Karpas-422 (cell line): ENCODE measurements at regions not wholly inside any gene's neighbourhood (a gene's known extent, or its start where the extent isn't known, plus 50 kb on each side); places are given as distances from the start of the nearest gene placed in this dataset.

Experiments used
- DNase-seq: peaks from one replicate; pipeline ENCODE4 v3.0.0-alpha.2; 2015
- H2AFZ ChIP-seq: fragments of 200-600 bp; sonication (generic); 2 replicates; pipeline ENCODE4 v1.6.1; 2014; ENCODE audit warnings: antibody characterized with exemption, low read length, mixed read lengths
- H3K27ac ChIP-seq: fragments of 200-600 bp; sonication (generic); 2 replicates; pipeline ENCODE4 v1.5.1; 2014; ENCODE audit warnings: mild to moderate bottlenecking, low read length, moderate library complexity
- H3K27me3 ChIP-seq: fragments of 200-600 bp; sonication (generic); 2 replicates; pipeline ENCODE4 v1.6.1; 2014; ENCODE audit warnings: low read length, mixed read lengths
- H3K36me3 ChIP-seq: fragments of 200-600 bp; sonication (generic); 2 replicates; pipeline ENCODE4 v1.6.1; 2014; ENCODE audit warnings: low read length, mixed read lengths; ENCODE audit not compliant: insufficient read depth
- H3K4me1 ChIP-seq: fragments of 200-600 bp; sonication (generic); 2 replicates; pipeline ENCODE4 v1.6.1; 2014; ENCODE audit warnings: mild to moderate bottlenecking, low read length, mixed read lengths
- H3K4me2 ChIP-seq: fragments of 200-600 bp; sonication (generic); 2 replicates; pipeline ENCODE4 v1.6.1; 2014; ENCODE audit warnings: low read length, low read depth, mild to moderate bottlenecking; ENCODE audit not compliant: poor library complexity, severe bottlenecking
- H3K4me3 ChIP-seq: fragments of 200-600 bp; sonication (generic); 2 replicates; pipeline ENCODE4 v1.5.1; 2014; ENCODE audit warnings: mild to moderate bottlenecking, antibody characterized with exemption, low read length, mixed read lengths
- H3K79me2 ChIP-seq: fragments of 200-600 bp; sonication (generic); 2 replicates; pipeline ENCODE4 v1.6.1; 2014; ENCODE audit warnings: mild to moderate bottlenecking, low read length, mixed read lengths
- H3K9ac ChIP-seq: fragments of 200-600 bp; sonication (generic); 2 replicates; pipeline ENCODE4 v1.6.0; 2014; ENCODE audit warnings: low read length
- H3K9me2 ChIP-seq: fragments of 200-600 bp; sonication (generic), shearing (Covaris generic); replicated peaks from 2 replicates; pipeline ENCODE4 v1.6.0; 2014; ENCODE audit warnings: mild to moderate bottlenecking, low read length, moderate library complexity; ENCODE audit not compliant: insufficient read depth
- H3K9me3 ChIP-seq: fragments of 300-700, 200-600 bp; sonication (generic); 2 replicates; pipeline ENCODE4 v1.6.1; 2014; ENCODE audit warnings: low read length, mixed read lengths
- H4K20me1 ChIP-seq: fragments of 200-600 bp; sonication (generic); 2 replicates; pipeline ENCODE4 v1.6.1; 2014; ENCODE audit warnings: mild to moderate bottlenecking, antibody characterized with exemption, low read length, low read depth; ENCODE audit not compliant: insufficient read depth

DNA sequence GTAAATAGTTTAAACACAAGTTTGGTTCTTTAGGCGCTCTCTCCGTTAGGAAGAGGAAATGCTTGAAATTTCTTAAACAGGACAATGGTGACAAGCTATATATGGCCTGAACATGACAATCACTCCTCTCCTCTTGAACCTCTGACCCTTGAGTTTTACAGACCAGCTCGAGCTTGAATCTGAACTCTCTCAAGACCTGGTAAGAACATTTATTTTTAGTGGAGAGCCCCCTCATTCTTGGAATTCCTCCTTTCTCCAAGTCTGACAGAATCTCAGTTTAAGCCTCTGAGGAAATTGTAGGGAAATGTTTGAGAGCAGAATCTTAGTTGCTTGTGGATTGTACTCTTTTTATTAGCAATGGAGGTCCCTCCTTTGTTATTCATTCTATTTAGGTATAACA lies 1293.6 kb upstream of the ZEB2 start:
- no peak overlapping the region for H3K9ac ChIP-seq
- H2AFZ ChIP-seq, result no peak overlapping the region
- H3K4me1 ChIP-seq, result no peaks in the 10 kb centered on the region
- no peaks in the 10 kb centered on the region for H3K9me3 ChIP-seq
- H3K36me3 ChIP-seq, result no peaks in the 10 kb centered on the region
- no peaks in the 10 kb centered on the region for H4K20me1 ChIP-seq
- no peaks in the 10 kb centered on the region for H3K9me2 ChIP-seq
- no peak overlapping the region for H3K4me2 ChIP-seq
- H3K27ac ChIP-seq, result no peak overlapping the region
- no peak overlapping the region for H3K4me3 ChIP-seq
- DNase-seq, result no peak
- no peaks in the 10 kb centered on the region for H3K79me2 ChIP-seq
- no peaks in the 10 kb centered on the region for H3K27me3 ChIP-seq

DNA sequence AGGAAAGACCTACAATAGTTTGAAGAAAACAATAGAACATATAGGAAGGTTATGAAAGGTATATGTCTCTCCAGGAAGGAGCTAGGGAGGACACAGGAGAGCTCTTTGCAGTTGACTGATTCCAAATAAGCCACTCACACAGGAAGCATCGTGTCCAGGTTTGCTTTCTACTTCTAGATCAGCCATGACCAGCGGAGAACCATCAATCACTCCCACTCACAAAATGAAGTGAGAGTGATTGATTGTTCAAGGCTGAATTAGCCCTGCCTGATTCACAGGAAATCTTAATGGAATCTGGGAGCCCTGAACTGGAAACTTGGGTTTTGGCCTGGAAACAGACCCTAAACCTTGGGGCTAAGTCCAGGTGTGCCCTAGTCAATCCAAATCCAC lies 1292.2 kb upstream of the ZEB2 start:
- no peaks in the 10 kb centered on the region for H3K36me3 ChIP-seq
- no peaks in the 10 kb centered on the region for H3K4me1 ChIP-seq
- H3K79me2 ChIP-seq, result no peaks in the 10 kb centered on the region

DNA sequence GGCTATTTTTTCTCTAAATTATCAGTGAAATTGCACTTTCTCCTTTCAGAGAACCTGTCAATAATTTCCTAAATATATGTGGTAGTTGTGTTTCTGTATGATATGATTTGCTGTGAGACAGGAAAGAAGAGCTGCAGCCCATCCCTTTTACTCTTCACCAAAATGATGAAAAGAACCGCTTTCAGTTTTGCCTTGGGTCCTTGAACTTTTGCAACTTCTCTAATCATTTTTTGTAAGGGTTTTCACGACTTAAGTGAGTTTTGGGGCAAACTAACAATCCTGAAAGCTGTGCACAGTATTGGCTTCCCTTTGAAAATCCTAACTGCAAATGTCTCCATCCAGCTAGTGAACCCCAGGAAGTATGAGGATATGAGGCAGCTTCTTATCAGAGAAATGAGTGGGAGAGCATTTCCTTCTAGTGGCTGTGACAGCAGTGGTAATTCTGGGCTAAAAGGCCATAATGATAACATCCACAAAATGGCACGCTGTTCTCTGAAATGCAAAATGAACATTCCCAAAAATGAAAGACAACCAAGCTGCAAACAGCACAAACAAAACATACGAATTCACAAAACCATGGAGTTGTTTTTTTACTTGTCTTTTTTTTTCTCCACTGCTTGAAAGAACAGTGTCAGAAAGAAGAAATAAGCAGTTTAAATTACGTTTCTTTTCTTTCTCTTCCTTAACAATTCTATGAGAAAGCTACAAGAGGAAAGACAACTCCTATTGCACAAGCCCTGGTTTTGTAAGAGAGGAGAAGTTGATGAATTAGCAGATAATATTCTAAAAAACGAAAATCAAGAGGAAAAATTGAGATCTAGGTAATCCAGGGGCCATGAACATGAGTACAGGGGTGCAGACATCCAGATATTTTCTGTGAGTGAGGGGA lies 1291.6 kb upstream of the ZEB2 start:
- no peaks in the 10 kb centered on the region for H3K4me1 ChIP-seq
- no peaks in the 10 kb centered on the region for H3K9me3 ChIP-seq
- H3K27me3 ChIP-seq, result no peaks in the 10 kb centered on the region
- H3K9me2 ChIP-seq, result no peaks in the 10 kb centered on the region
- no peaks in the 10 kb centered on the region for H4K20me1 ChIP-seq
- H3K36me3 ChIP-seq, result no peaks in the 10 kb centered on the region
- no peak overlapping the region for H3K4me3 ChIP-seq
- no peaks in the 10 kb centered on the region for H3K79me2 ChIP-seq
- no peak for DNase-seq
- H3K9ac ChIP-seq, result no peak overlapping the region
- no peak overlapping the region for H3K27ac ChIP-seq
- H2AFZ ChIP-seq, result no peak overlapping the region
- H3K4me2 ChIP-seq, result no peak overlapping the region

More for the DNA sequence above, 1292.2 kb upstream of the ZEB2 start:
- H3K9me3 ChIP-seq, result no peaks in the 10 kb centered on the region
- H3K27ac ChIP-seq, result no peak overlapping the region
- no peak overlapping the region for H3K4me3 ChIP-seq
- H3K9ac ChIP-seq, result no peak overlapping the region
- no peak overlapping the region for H2AFZ ChIP-seq
- H3K27me3 ChIP-seq, result no peaks in the 10 kb centered on the region
- DNase-seq, result no peak
- H4K20me1 ChIP-seq, result no peaks in the 10 kb centered on the region
- H3K9me2 ChIP-seq, result no peaks in the 10 kb centered on the region
- no peak overlapping the region for H3K4me2 ChIP-seq

DNA sequence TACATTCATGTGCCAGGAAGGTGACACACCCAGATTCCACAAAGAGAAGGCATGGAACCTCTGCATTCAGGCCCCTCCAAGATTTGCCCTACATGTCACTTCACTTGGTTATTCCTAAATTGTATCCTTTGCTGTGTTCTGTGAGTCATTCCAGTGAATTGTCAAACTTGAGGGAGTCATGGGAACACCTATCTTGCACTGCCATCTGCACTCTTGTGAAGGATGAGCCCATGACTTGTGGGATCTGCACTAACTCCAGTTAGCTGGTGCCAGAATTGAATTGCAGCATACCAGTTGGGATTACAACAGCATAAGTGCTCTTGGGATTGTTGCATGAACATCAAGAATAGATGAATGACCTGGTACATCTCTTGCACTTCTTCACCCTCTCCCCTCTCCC lies 1288.0 kb upstream of the ZEB2 start:
- H3K27ac ChIP-seq, result no peak overlapping the region
- H4K20me1 ChIP-seq, result no peaks in the 10 kb centered on the region
- H3K4me2 ChIP-seq, result no peak overlapping the region
- no peaks in the 10 kb centered on the region for H3K9me3 ChIP-seq
- no peaks in the 10 kb centered on the region for H3K27me3 ChIP-seq
- no peaks in the 10 kb centered on the region for H3K4me1 ChIP-seq
- H3K79me2 ChIP-seq, result no peaks in the 10 kb centered on the region
- no peak overlapping the region for H3K9ac ChIP-seq
- no peak for DNase-seq
- no peak overlapping the region for H2AFZ ChIP-seq
- H3K4me3 ChIP-seq, result no peak overlapping the region
- no peaks in the 10 kb centered on the region for H3K36me3 ChIP-seq
- no peaks in the 10 kb centered on the region for H3K9me2 ChIP-seq

DNA sequence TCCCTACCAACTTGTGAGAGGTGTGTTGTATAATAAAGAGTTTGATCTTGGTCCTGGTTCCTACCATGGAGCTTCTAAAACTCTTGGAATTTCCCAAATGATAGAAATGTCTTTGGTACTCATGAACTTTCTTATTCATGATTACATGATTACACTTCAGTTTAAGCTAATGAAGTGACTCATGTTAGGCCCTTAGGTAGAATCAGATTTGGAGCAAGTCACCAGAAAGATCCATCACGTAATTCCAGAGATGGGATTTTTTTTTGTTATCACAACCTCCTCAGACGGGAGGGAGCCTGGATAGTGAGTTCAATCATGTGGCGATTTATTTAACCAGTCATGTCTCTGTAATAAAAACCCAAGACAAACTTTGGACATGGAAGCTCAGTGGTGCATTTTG lies 1287.6 kb upstream of the ZEB2 start:
- Histone ChIP-seq H3K4me3 (no peak overlapping the region), H2AFZ (no peak overlapping the region), H3K4me1 (no peaks in the 10 kb centered on the region), H3K27ac (no peak overlapping the region), H3K9ac (no peak overlapping the region), H3K36me3 (no peaks in the 10 kb centered on the region), H3K9me2 (no peaks in the 10 kb centered on the region), H3K9me3 (no peaks in the 10 kb centered on the region), H3K79me2 (no peaks in the 10 kb centered on the region), H3K27me3 (no peaks in the 10 kb centered on the region), H3K4me2 (no peak overlapping the region), H4K20me1 (no peaks in the 10 kb centered on the region)
- DNase-seq, result no peak

DNA sequence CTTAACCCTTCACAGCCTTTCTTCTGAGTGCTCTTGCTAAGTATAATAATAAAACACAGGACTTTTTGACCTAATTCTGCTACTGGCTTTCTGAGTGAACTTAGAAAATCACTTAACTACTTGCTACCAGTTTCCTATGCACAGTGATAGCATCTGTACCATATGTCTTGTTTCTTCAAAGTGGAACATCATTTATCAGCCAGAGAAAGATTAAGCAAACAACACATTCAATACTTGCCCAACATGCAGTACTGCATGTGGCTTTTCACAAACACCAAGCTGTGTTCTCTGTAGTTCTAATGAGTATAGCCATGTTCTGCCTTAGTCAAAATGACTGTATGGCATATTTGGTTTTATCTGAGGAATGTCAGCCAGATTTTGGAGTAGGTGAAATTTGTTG lies 1286.6 kb upstream of the ZEB2 start:
- Histone ChIP-seq H3K27me3 (no peaks in the 10 kb centered on the region), H3K4me3 (no peak overlapping the region), H3K27ac (no peak overlapping the region), H3K36me3 (no peaks in the 10 kb centered on the region), H3K9me2 (no peaks in the 10 kb centered on the region), H2AFZ (no peak overlapping the region), H4K20me1 (no peaks in the 10 kb centered on the region), H3K9me3 (no peaks in the 10 kb centered on the region), H3K4me1 (no peaks in the 10 kb centered on the region), H3K4me2 (no peak overlapping the region), H3K79me2 (no peaks in the 10 kb centered on the region), H3K9ac (no peak overlapping the region)
- DNase-seq, result no peak

DNA sequence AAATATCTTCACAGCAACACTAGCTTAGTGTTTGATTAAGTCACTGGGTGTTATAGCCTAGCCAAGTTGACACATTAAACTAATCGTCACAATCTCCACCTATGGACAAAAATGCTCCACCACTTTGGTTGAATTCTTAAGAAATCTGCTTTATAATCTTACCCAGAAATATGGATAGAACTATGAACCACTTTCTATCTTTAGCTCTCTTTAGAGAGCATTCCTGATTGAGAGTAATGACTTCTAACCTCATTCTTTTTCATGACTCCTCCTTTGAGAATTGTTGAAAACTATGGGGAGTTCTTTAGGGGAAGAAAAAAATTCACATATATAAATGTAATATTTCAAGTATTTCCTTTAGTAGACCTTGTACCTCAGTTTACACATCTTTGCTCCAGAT lies 1282.2 kb upstream of the ZEB2 start:
- Histone ChIP-seq H4K20me1 (no peaks in the 10 kb centered on the region), H3K9me3 (no peaks in the 10 kb centered on the region), H2AFZ (no peak overlapping the region), H3K9me2 (no peaks in the 10 kb centered on the region), H3K27ac (no peak overlapping the region), H3K4me3 (no peak overlapping the region), H3K27me3 (no peaks in the 10 kb centered on the region), H3K4me2 (no peak overlapping the region), H3K36me3 (no peaks in the 10 kb centered on the region), H3K79me2 (no peaks in the 10 kb centered on the region), H3K4me1 (no peaks in the 10 kb centered on the region), H3K9ac (no peak overlapping the region)
- no peak for DNase-seq

DNA sequence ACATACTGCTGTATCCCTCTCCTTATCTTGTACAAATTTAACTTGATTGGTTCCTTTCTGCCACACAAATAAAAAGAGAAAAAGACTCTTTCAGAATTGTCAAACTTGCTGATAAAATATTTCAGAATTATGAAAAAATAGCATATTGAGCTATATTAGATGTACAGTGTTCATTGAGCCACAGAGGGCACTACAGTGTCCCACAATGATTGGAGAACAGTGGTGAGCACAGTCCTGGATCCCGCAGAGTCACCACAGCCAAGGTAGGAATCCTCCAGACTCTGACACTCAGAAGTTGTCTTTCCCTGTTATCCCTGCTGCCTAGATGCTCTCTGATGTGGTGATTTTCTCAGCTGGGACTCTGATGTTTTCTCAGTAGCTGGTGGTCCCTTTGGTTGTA lies 1281.3 kb upstream of the ZEB2 start:
- Histone ChIP-seq H3K9me3 (no peaks in the 10 kb centered on the region), H3K9ac (no peak overlapping the region)

More for the DNA sequence above, 1281.3 kb upstream of the ZEB2 start:
- H3K4me3 ChIP-seq, result no peak overlapping the region
- DNase-seq, result no peak
- H3K27me3 ChIP-seq, result no peaks in the 10 kb centered on the region
- H3K79me2 ChIP-seq, result no peaks in the 10 kb centered on the region
- H4K20me1 ChIP-seq, result no peaks in the 10 kb centered on the region
- H3K4me1 ChIP-seq, result no peaks in the 10 kb centered on the region
- H3K4me2 ChIP-seq, result no peak overlapping the region
- no peaks in the 10 kb centered on the region for H3K9me2 ChIP-seq
- H3K36me3 ChIP-seq, result no peaks in the 10 kb centered on the region
- no peak overlapping the region for H2AFZ ChIP-seq
- H3K27ac ChIP-seq, result no peak overlapping the region
